Limb (tissue), 2 donors: ENCODE measurements at regions not wholly inside any gene's neighbourhood (a gene's known extent, or its start where the extent isn't known, plus 50 kb on each side); places are given as distances from the start of the nearest gene placed in this dataset.

Source experiments
- DNase-seq, 2 donors: peaks; one replicate each; pipeline ENCODE4 v3.0.0-alpha.2; 2016; ENCODE audit errors: extremely low spot score in 2 of 2

GRCh38 chr3:184659797-184660301, 52.0 kb downstream of the MAGEF1 start:
- peak; percentile 63 to 71 for DNase-seq

- DNase-seq: no peak
These were observed 53.5 kb downstream of the MAGEF1 start for GRCh38 chr3:184658223-184658928.

GRCh38 chr3:184656829-184657681, 54.8 kb downstream of the MAGEF1 start:
- no peak for DNase-seq

- DNase-seq: no peak
These were observed 55.4 kb downstream of the MAGEF1 start for GRCh38 chr3:184656458-184656828.

GRCh38 chr3:184655597-184655996, 56.3 kb downstream of the MAGEF1 start:
- no peak for DNase-seq

- DNase-seq: no peak
These were observed 57.5 kb downstream of the MAGEF1 start for GRCh38 chr3:184654375-184654774.

GRCh38 chr3:184652465-184652864, 59.4 kb downstream of the MAGEF1 start:
- no peak for DNase-seq

GRCh38 chr3:184651904-184652303, 60.0 kb downstream of the MAGEF1 start:
- no peak for DNase-seq

- DNase-seq: peak in 1 of 2 donors; percentile 65
These were observed 63.2 kb downstream of the MAGEF1 start for GRCh38 chr3:184648636-184649035.

GRCh38 chr3:184647405-184647936, 64.4 kb downstream of the MAGEF1 start:
- no peak for DNase-seq

GRCh38 chr3:184645336-184645735, 66.5 kb downstream of the MAGEF1 start:
- DNase-seq: no peak

- DNase-seq: no peak
These were observed 68.4 kb downstream of the MAGEF1 start for GRCh38 chr3:184643442-184643841.

- DNase-seq: peak in 1 of 2 donors; percentile 48
These were observed 69.1 kb downstream of the MAGEF1 start for GRCh38 chr3:184642631-184643285.

GRCh38 chr3:184641430-184641829, 70.4 kb downstream of the MAGEF1 start:
- DNase-seq: no peak

- no peak for DNase-seq
These were observed 72.5 kb downstream of the MAGEF1 start for GRCh38 chr3:184639351-184639750.

- no peak for DNase-seq
These were observed 74.2 kb downstream of the MAGEF1 start for GRCh38 chr3:184637705-184638104.

GRCh38 chr3:184636741-184637316, 75.0 kb downstream of the MAGEF1 start:
- peak in 1 of 2 donors; percentile 72 for DNase-seq

GRCh38 chr3:184635774-184636173, 74.2 kb downstream of the EPHB3 start:
- DNase-seq: no peak

- no peak for DNase-seq
These were observed 73.5 kb downstream of the EPHB3 start for GRCh38 chr3:184635126-184635525.

GRCh38 chr3:184633237-184633579, 71.6 kb downstream of the EPHB3 start:
- no peak for DNase-seq

GRCh38 chr3:184632551-184633236, 71.1 kb downstream of the EPHB3 start:
- no peak for DNase-seq
